GM19240 (cell line): ENCODE measurements at regions not wholly inside any gene's neighbourhood (a gene's known extent, or its start where the extent isn't known, plus 50 kb on each side); places are given as distances from the start of the nearest gene placed in this dataset.
"Not testable (repeated sequence)": the region's sequence is repeated elsewhere in the genome, so short reads cannot be mapped to it uniquely, and the experiment has no call there.

Experiments used
- DNase-seq: peaks from one replicate; pipeline ENCODE4 v3.0.0; 2011; ENCODE audit warnings: low spot score; ENCODE audit not compliant: insufficient read length

DNA sequence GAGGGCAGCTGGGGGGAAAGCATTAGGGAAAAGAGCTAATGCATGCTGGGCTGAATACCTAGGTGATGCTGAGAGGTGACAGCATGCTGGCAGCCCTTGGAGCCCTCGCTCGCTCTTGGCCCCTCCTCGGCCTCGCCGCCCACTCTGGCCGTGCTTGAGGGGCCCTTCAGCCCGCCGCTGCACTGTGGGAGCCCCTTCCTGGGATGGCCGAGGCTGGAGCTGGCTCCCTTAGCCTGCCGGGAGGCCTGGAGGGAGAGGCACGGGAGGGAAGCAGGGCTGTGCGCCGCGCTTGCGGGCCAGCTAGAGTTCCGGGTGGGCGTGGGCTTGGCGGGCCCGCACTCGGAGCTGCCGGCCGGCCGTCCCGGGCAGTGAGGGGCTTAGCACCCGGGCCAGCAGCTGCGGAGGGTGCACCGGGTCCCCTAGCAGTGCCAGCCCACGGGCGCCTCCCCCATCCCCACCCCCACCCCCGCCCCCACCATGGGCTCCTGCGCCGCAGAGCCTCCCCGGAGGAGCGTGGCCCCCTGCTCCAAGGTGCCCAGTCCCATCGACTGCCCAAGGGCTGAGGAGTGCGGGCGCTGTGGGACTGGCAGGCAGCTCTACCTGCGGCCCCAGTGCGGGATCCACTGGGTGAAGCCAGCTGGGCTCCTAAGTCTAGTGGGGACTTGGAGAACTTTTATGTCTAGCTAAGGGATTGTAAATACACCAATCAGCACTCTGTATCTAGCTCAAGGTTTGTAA is 1664.7 kb downstream of the BRINP3 start:
- not testable (repeated sequence) for DNase-seq

DNA sequence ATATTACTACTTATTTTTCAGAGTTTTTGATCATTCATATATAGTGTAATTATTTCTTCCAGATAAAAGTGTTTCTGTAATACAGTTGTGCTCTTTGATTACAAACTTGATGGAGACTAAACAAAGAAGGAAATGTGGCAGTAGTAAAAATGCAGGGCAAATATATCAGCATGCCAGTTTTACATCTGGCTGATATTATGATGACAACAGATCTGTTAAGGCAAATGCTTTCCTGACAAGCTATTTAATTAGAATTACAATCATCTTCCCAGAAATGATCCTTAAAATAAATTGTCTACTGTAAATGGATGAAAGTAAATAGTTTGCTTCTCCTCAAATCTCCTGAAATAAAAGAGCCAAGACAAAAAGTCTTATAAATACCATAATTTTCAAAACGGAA is 1659.8 kb downstream of the BRINP3 start:
- no peak for DNase-seq

DNA sequence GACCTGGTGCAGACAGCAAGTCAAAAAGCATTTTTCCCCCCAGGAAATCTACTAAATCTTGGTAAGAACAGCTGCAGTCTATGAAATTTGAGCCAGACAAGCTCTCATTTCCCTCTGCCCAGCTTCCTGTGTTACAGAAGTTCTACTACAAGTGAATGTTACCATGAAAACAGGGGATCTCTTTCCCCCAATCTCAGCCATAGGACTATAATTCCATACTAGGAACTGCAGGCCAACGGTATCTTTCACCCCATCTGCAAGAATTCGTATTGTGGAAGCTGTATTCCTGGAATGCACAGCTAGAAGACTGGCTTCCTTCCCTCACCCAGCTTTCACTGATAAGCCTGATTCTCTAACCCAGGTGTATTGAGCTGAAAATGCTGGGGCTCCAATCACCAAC is 1655.4 kb downstream of the BRINP3 start:
- DNase-seq: no peak

DNA sequence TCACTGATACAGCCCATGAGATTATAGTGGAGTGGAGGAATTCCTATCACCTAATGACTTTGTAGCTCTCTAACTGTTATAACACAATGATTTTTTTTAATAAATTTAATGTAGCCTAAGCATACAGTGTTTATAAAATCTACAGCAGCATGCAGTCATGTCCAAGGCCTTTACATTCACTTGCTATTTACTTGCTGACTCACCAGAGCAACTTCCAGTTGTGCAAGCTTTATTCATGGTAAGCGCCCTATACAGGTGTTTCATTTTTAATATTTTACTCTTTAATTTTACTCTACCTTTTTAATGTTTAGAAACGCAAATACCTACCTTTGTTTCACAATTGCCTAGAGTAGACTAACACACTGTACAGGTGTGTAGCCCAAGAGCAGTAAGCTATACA is 1652.2 kb downstream of the BRINP3 start:
- no peak for DNase-seq

DNA sequence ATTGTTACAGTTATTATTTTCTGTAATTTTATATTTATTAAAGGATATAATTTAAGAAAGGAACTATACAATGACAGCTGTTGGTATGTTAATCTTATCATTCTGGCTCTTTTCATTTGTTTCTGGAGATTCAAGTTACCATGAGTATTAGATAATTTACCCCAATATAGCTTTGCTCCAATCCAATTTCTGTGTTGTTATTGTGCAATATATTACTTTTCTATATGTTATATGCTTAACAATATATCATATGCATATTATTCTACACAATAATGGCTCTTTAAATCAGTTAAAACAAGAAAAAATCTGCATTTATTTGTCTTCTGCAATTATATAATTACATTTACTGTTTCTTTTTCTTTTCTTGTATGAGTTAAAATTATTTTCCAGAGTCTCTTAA is 1650.9 kb downstream of the BRINP3 start:
- DNase-seq: no peak

DNA sequence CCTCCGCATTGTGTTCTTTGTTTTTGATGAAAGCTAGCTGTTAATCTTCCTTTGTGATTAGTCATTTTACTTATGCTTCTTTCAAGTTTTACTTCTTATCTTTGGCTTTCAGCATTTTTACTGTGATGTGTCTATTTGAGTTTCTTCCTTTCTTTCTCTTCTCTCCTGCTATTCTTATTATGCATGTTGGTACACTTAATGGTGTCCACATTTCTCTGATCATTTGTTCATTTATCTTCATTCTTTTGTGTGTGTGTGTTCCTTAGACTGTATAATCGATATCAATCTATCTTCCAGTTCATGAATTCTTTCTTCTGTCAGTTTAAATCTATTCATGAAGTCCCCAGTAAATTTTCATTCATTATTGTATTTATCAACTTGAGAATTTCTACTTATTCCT is 1650.3 kb downstream of the BRINP3 start:
- DNase-seq: no peak

DNA sequence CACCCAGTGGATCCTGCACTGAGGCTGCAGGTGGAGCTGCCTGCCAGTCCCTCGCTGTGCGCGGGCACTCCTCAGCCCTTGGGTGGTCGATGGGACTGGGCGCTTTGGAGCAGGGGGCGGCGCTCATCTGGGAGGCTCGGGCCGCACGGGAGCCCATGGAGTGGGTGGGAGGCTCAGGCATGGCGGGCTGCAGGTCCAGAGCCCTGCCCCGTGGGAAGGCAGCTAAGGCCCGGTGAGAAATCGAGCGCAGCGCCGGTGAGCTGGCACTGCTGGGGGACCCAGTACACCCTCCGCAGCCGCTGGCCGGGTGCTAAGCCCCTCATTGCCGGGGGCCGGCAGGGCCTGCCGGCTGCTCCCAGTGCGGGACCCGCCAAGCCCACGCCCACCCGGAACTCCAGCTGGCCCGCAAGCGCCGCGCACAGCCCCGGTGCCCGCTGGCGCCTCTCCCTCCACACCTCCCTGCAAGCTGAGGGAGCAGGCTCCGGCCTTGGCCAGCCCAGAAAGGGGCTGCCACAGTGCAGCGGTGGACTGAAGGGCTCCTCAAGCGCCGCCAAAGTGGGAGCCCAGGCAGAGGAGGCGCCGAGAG is 1636.5 kb downstream of the BRINP3 start:
- DNase-seq: not testable (repeated sequence)

DNA sequence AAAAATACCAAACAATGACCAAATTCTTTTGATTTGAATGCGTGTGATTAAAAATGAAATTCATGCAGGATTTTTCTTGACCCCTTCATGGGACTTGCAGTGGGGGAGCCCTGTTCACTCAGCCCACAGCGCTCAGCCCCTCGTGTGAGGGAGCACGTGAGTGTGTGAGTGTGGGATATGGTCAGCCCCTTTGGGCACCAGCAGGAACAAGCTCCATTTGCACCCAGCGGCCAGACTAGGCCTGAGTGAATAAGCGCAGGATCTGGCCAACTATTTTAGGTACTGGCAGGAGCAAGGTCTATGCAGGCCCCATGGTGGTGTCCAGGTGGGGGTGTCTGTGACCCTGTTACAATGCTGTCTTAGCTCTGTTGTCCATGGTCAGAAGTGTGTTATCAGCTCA is 1631.2 kb downstream of the BRINP3 start:
- no peak for DNase-seq

DNA sequence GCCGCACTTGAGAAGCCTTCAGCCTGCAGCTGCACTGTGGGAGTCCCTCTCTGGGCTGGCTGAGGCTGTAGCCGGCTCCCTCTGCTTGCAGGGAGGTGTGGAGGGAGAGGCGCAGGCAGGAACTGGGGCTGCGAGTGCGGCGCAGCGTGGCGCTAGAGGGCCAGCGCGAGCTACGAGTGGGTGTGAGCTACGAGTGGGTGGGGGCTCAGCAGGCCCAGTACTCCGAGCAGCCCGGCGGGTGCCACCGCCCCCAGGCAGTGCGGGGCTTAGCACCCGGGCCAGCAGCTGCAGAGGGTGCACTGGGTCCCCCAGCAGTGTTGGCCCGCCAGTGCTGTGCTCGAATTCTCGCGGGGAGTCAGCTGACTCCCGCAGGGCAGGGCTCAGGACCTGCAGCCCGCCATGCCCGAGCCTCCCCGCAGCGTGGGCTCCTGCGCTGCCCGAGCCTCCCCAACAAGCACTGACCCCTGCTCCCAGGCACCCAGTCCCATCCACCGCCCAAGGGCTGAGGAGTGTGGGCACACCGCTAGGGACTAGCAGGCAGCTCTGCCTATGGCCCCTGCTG is 1620.1 kb downstream of the BRINP3 start:
- DNase-seq: no peak

DNA sequence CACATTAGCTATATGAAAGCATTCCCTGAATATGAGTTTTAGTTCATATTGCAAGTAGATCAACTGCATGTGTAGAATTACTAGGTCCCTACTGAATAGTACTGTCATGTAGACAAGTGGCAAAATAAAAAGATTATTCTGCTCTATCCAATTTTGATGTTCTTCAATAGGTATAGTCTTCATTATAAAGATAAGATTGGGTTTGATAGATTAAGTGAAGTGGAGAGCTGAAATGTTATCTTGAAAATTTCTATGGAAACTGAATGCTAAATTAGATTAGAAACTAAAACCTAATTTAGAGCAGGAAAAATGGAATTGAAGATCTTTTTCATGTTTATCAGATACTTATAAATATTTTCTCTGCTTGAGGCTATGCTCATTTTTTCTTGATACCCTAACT is 1610.0 kb downstream of the BRINP3 start:
- DNase-seq: no peak

DNA sequence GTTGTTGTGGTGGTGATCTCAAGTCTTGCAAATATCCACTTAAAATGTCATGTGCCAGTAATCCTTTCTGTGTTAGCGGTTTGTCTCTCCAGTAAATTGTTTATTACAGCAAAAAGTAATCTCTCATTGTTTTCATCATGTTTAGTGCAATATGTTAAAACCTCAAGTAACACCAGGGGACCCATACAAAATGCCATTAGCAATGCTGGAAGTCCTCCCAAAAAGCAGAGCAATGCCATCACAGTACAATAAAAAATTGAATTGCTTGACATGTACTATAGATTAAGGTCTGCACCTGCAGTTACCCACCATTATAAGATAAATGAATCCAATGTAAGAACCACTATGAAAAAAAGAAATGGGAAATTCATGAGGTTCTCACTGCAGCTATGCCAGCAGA is 1606.5 kb downstream of the BRINP3 start:
- DNase-seq: no peak

DNA sequence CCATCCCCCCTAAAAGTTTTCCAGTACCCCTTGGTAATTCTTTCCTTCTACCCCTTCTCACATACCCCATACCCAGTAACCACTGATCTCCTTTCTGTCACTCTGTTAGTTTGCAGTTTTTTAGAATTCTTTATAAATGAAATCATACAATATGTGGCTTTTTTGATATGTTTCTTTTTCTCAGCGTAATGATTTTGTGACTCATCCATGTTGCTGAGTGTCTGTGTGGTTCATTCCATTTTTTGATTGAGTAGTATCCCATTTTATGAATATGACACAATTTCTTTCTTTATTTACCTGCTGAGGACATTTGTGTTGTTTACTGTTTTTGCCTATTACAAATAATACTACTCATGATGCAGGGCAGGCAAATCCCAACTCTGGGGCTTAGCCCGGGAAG is 1605.3 kb downstream of the BRINP3 start:
- no peak for DNase-seq

DNA sequence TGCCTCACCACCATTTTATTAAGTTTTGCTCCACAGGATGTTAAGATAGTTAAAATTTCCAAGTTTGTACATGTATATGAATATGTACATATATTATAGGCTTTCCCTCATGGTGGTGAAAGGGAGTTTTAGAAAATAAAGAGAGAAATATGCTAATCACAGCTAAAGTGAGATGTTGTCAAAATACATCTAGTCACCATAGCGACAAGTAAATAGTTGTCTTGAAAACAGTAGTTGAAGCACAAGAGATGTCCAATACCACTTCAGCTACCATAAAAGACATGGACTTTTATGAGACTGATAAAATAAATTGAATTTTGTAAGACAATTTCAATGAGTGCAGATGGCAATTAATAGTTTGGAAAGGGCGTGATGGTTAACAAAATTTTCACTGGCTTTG is 1600.0 kb downstream of the BRINP3 start:
- no peak for DNase-seq

DNA sequence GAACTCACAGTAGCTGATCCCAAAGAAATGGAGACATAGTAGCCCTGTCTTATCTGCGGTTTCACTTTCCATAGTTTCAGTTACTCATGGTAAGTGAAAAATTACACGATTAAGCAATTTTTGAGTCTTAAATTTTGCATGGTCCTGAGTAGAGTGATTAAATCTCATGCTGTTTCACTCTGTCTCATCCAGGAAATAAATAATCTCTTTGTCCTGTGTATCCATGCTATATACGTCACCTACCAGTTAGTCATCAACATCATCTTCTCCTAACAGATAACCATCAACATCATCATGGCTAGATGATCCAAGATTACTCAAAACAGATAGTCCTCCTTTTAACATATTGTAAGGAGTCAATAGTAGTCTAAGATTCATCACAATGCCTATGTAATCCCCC is 1589.3 kb downstream of the BRINP3 start:
- no peak for DNase-seq

DNA sequence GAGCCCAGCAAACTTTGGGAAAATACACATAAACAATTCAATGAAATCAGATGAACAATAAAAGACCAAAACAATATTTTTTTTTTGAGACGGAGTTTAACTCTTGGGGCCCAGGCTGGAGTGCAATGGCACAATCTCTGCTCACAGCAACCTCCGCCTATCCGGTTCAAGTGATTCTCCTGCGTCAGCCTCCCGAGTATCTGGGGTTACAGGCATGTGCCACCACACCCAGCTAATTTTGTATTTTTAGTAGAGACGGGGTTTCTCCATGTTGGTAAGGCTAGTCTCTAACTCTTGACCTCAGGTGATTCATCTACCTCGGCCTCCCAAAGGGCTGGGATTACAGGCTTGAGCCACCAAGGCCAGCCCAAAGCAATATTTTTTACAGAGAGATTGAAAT is 1588.5 kb downstream of the BRINP3 start:
- no peak for DNase-seq

DNA sequence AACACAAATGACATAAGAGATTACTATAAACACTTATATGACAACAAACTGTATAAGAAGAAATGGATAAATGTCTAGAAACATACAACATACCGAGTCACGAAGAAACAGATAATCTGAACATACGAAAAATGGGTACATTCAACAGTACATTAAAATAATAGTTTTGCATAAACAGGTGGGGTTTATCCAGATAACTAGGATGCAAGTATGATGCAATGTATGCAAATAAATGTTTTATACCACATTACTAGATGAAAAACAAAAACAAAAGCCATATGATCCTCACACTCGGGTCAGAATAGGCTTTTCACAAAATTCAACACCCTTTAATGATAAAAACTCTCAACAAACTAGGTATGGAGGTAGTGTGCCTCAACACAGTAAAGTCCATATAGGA is 1585.7 kb downstream of the BRINP3 start:
- no peak for DNase-seq

DNA sequence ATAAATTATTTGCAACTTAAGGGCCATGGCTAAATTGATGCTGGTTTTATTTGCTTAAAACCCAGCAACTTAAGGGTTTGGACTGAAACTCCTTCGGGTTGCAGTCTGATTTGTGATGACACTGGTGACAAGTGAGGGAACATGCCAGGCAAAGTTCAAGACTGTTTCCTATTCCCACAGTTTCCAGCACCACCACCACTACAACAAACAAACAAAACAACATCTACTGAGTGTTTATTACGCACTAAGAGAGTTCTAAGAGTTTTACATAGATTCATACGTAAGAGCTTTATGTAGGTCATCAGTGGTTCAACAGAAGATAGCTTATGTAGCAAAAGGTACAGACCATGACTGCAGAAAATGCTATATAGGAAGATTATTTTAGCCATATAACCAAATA is 1582.1 kb downstream of the BRINP3 start:
- DNase-seq: no peak

DNA sequence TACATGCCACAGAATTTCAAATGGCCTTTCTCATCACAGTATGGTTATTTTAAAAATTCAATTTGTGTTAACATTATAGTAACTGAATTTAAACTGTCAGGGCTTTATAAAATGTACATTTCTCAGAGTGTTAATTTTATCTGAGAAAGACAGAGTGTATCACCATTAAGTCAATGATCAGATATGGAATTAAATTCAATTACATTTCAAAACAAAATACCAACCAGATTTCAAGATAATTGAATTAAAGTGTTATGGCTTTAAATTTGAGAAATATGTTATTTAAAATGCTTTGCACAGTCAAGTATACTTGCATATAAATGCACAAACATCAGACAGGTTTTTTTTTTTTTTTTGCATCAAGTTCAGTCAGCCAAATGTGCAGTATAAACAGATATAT is 1574.4 kb downstream of the BRINP3 start:
- DNase-seq: no peak

DNA sequence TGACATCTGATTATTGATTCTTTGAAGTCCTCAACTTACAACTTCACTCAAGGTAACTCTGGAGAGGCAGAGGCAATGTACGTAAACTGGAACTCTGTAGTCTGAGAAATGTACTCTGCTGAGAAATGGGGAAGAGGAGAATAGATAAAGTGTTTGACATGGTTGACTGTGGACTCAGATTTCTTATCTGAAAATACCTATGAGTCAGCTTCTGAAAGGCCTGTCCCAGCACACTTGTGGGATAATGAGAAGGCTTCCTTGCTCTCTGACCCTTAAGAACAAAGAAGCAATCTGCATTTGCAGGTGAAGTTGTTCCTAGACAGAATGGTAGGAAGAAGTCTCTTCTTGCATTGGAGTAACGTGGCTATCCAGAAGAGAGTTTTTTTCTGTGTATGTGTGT is 1573.5 kb downstream of the BRINP3 start:
- DNase-seq: no peak

DNA sequence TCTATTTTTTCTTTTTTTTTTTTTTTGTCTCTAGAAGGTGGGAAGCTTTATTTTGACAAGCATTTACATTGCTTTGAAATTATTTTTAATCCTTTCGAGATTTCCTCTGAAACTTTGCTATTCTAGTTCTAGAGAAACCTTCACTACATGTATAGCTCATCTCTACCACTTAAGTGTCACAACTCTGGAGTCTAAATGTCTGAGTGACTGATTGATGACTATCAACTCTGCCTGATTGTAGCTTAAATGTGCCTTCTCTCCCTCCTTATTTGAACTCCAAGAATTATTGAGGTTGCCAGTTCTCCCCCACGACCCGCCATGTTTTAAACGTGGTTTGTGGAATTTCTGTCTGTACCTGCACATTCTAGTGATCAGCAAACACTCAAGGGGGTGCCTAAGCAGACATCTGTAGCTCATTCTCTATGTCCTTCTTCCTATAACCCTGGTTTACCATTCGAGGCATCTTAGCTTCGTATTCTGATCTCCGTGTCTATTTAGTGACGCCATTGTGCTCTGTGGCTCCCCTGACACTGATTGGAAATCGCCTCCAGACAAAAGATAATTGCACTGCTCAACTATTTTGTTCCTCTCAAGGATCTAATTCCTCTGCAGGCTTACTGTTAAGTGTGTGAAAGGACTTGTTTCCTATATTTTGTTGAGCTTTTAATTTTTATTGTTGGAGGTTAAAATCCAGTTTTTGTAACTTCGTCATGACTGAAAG is 1570.6 kb downstream of the BRINP3 start:
- DNase-seq: no peak

DNA sequence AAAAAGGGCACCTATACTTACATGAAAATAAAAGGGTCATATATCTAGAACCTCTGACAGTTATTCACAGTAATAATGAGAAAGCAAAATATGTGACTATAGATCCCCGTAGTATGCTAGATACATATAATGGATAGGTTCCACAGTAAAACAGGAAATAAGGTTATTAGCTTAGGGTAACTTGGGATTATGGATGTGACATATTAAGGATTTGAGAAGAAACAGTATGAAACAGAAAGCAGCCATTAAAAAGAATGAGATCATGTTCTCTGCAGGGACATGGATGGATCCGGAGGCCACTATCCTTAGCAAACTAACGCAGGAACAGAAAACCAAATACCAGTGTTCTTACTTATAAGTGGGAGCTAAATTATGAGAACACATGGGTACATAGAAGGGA is 1547.3 kb downstream of the BRINP3 start:
- DNase-seq: no peak

DNA sequence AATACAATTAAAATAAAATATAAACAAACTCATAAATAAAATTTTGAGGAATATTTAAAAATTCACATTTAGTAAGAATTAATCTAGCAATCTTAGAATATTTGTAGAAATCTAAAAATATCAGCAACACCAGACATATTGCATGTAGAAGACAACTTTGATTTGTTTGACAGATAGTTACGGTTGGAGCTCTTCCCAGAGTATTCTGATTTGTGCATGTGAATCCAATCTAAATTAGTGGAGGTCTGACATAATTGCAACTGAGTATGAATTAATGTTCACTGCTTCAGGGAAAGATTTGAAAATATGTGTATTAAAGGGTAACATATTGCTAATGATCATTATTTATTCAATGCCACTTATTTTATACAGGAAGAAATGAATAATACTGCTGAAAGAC is 1546.2 kb downstream of the BRINP3 start:
- no peak for DNase-seq
